NCI-H82 (cell line): ENCODE measurements at regions not wholly inside any gene's neighbourhood (a gene's known extent, or its start where the extent isn't known, plus 50 kb on each side); places are given as distances from the start of the nearest gene placed in this dataset.
A peak's percentile ranks its signal among the peaks of the same experiment; 100 is the strongest.

ENCODE experiments used
- DNase-seq: peaks from one replicate; lab custom pipeline; 2025; lab: John Stamatoyannopoulos, UW

DNA sequence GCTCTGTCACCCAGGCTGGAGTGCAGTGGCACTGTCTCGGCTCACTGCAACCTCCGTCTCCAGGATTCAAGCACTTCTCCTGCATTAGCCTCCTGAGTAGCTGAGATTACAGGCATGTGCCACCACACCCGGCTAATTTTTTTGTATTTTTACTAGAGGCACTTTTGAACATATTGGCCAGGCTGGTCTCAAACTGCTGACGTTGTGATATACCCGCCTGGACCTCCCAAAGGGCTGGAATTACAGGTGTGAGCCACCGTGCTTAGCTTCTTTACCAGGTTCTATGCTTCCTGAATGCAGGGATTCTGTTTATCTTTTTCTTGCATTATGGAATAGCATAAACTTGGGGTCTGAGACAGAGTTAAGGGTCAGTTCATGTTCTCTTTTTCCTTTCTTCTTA lies 317.9 kb upstream of the RBFOX1 start:
- DNase-seq, result no peak

DNA sequence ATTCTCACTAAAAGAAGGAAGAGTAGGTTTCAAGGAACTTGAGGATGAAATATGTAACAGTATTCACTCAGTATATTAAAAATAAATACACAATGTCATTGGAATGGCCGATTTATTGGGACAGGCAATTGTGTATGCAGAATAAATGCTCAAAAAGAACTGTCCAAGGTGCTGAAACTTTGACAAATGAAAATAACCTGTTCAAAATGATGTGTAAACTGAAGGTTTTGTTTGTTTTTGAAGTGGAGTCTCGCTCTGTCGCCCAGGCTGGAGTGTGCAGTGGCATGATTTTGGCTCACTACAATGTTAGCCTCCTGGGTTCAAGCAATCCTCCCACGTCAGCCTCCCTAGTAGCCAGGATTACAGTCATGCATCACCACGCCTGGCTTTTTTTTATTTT lies 318.7 kb upstream of the RBFOX1 start:
- no peak for DNase-seq

DNA sequence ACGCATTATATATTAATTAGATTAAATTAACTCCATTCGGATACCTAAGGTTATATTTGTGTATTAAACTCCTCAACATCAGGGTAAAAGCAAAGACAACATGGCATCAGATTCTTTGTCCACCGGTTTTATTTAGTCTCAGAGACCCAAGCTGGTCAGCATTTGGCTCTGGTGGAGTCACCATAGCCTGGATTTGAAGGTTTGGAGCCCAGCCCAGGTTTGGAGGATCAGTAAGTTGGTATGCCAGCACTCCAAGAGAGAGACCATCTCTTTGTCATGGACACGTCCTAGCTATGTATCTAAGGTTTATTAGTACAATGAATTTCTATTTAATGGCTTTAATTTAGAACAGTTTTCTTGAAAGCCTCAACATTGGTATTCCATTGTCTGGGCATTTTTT lies 328.4 kb upstream of the RBFOX1 start:
- no peak for DNase-seq

DNA sequence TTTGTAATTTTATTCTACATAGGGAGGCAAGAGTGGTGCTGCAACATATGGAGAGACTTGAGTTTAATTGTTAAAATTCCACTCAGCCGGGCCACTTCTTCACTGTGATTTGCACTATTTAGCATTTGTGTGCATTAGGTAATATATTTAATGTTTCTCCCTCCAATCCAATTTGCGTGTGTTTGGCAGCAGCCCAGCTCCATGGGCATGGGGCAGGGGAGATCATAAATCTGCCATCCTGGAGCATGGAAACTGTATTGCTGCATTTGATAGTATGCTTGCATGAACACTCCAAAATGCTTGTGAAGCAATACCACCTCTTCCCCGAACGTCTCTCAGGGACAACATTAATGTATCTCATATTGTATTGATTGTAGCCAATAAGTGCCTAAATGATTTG lies 339.1 kb upstream of the RBFOX1 start:
- peak; percentile 95 for DNase-seq

DNA sequence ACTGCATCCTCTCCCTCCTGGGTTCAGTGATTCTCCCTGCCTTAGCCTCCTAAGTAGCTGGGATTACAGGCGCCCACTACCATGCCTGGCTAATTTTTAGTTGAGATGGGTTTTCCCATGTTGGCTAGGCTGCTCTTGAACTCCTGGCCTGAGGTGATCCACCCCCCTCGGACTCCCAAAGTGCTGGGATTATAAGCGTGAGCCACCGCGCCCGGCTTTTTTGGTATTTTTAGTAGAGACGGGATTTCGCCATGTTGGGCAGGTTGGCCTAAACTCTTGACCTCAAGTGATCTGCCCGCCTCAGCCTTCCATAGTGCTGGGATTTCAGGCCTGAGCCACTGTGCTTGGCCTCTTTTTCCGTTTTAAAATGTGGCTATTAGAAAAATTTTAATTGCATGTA lies 343.8 kb upstream of the RBFOX1 start:
- no peak for DNase-seq

DNA sequence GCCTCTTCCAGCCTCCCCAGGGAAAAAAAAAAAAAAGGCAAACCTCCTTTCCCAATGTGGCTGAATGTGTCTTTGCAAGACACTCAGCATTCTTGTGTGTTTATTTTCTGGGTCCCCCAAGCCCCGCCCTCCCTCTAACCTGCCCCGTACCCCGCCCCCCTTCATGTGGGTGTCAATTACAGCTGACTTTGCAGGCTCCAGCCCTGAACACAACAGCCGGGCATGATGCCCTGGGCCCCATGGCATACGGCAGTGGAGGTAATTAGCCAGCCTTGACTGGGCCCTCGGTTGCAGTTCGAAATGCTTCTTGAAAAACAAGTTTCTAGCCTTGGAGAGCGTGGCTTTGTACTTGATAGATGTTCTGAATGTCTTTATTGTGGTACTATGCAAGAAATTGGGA lies 354.7 kb upstream of the RBFOX1 start:
- no peak for DNase-seq

DNA sequence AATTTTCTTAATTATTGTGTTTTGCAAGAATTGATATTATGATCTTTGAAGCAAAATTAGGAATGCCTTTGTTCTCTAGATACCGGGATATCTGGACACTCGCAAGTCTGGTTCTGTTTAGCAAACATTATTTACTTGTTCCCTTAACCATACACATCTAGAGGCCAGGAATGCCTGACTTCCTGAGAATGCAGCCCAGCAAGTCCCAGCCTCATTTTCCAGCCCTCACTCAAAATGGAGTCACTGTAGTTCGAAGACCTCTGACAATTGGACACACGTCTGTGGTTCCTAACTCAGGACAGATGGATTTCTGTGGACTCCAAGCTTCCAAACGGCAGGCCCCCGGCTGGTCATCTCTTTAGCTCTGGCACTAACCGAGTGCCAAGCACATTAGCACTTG lies 355.4 kb upstream of the RBFOX1 start:
- peak; percentile 64 for DNase-seq

DNA sequence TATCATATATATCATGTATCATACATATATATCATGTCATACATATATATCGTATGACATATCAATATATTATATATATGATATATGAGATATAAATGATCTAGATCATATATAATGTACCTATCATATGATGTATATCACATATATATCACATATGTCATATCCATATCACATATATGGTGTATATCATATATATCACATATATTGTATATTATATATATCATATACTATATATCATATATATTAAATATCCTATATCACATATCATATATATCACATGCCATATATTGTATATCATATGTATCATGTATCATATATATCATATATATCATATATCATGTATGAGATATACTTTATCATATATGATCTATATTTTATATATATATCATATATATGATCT lies 355.9 kb upstream of the RBFOX1 start:
- DNase-seq, result no peak

DNA sequence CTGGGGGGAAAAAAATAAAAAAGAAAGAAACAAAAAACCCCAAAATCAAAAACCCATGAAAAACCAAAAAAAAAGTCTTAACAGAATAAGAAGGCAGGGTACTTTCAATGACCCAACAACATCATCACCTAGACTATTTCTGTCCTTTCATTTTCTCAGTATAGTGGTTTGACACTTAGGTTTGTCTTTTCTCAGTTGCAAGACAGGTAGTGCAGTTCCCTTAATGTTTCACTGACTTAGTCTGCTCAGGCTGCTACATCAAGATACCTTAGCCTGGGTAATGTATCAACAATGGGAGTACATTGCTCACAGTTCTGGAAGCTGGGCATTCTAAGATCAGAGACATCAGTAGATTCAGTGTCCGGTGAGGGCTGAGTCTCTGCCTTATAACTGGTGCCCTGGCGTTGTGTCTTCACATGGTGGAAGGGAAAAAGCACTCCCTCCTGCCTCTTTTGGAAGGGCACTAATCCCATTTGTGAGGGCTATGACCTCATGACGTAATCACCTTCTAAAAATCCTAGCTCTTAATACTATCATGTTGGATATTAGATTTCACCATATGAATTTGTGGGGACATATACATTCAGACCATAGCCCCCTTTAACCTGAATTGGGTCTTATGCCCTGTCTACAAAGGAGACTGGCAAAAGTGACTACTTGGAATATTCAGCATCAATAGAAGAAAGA lies 362.3 kb upstream of the RBFOX1 start:
- DNase-seq, result peak; percentile 66

DNA sequence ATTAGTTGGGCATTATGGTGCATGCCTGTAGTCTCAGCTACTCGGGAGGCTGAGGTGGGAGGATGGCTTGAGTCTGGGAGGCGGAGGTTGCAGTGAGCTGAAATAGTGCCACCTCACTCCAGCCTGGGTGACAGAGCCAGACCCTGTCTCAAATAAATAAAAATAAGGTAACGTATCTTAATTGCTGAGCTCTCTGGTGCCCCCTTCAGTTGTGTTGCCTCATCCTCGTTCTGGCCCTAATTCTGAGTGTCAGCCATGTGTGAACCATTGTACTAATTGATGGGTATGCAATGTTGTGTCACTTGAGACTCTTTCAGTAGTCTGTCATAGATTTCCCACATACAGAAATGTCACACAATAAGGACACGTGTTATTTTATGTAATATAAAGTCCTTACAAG lies 363.1 kb upstream of the RBFOX1 start:
- DNase-seq, result peak; percentile 39

DNA sequence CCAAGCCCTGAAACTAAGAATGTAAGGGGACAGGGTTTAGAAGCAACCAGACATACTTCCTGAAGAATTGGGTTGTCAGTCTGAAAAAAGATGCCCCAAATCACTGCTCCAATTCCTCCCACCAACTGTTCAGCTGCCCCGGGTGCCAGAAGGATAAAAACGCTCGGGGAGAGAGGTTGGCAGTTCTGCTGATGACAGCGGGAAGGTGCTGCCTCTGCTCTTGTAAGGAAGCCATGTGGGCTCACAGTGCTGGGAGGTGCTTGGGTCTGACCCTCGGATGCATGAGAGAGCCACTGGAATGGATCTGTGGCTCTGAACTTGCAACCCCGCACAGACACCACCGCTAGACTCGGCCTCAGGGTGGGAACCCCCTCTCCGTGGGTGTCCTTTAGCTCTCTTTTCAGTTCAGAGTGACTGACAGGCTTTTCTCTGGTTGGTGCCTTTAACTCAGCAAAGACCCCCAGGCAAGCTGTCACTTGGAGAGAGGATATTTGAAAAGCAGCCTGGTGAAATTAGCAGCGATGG lies 364.8 kb upstream of the RBFOX1 start:
- DNase-seq, result peak; percentile 69

DNA sequence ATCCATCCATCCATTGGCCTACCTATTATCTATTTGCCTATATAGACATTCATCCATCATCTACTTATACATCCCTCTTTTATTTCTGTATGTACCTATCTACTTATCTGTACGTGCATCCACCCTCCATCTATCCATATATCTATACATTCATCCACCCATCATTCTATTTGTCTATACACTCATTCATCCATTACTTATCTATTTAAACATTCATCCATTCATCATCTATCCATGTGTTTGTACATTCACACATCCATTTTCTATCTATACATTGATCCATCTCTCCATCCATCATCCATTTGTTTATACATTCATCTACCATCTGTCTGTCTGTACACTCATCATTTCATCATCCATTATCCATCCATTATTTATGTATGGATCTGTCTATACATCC lies 365.7 kb upstream of the RBFOX1 start:
- no peak for DNase-seq

DNA sequence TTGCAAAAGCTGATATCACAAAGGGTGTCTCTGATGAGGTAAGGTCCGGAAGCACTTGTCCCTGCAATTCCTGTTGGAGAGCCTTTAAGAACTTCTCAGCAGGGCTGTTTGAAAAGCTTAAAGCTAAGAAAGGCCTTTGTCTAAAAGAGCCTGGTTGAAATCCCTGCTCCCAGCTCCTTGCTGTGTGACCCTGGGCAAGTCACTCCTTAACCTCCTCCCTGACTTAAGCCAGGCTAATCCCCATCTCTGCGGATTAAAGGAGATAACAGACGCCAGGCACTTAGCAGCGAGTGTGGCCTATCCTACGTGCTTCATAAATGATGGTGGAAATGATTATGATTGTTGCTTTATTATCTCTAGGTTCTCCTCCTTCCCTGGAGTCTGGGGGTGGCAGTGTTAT lies 368.0 kb upstream of the RBFOX1 start:
- DNase-seq, result peak; percentile 99

DNA sequence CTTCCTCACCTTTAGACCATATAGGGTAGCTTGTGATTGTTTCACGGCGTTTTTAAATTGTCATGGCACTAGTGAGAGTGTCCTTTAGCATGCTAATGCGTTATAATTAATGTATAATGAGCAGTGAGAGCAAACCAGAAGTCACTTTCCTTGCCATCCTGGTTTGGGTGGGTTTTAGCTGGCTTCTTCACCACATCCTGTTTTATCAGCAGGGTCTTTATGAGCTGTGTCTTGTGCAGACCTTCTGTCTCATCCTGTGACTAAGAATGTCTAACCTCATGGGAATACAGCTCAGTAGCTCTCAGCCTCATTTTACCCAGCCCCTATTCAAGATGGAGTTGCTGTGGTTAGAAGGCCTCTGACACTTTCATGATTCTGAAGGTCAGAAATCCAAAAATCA lies 370.9 kb upstream of the RBFOX1 start:
- no peak for DNase-seq

DNA sequence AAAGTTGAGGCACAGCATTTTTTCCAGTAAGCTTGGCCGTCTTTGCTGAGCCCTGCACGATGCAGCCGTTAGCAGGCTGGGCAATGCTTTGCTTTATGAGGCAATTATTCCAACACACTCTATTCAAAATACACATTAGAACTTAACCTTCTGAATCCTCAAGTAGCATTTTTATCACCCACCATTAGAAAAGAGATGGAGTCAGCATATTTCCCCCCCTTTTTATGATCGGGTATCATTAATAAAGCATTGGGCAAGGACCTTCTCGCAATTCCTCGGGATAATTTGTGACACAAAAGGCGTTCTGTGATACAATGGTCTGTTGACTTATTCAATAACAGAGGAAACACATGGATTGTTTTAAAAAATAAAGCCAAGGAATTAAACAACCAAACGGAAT lies 374.5 kb upstream of the RBFOX1 start:
- DNase-seq, result no peak

DNA sequence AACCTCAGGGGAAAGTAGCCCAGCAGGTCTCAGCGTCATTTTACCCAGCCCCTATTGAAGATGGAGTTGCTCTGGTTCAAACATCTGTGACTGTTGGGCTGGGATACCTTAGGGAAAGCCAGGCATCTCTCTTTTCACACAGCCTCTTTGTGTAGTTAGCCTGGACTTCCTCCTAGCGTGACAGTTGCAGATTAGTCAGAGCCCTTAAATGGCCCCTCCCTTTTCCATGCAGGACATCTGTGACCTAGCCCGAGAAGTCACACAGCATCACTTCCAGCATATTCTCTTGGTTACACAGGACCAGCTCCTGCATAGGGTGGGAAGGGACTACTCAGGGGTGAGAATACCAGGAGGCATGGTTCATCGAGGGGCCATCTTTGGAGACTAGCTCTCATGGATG lies 375.0 kb upstream of the RBFOX1 start:
- peak; percentile 81 for DNase-seq

DNA sequence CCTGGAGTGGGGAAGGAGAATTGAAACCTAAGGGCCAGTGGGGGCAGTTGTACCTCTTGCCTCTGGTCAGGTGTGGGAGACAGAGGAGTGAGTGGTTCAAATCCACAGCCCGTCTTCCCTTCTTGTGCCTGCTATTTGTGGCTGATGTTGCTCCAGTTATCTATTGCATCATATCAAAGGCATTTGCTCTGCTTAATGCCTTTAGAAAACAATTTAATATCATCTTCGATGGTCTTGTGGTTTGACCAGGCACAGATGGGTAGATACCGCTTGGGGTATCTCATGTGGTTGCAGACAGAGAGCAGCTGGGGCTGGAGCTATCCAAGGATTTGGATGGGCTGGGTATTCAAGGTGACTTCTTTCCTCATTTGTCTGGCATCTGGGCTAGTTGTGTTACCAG lies 376.1 kb upstream of the RBFOX1 start:
- peak; percentile 59 for DNase-seq

DNA sequence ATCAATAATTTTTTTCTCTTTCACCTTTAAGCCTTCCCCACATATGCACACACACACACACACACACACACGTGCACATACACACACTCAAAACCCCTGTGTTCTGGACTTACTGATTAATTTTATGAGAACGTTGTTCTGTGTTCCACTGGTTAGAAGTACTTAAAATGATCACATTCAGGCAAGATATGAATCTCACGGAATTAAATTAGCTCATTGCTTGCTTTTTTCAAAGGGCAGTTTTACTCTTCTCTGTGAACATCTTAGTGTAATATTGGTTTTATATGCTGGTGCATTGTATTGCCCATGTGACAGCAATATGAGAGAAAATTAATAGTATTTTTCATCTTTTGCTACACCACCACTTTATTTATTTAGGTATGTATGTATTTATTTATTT lies 377.3 kb upstream of the RBFOX1 start:
- no peak for DNase-seq

DNA sequence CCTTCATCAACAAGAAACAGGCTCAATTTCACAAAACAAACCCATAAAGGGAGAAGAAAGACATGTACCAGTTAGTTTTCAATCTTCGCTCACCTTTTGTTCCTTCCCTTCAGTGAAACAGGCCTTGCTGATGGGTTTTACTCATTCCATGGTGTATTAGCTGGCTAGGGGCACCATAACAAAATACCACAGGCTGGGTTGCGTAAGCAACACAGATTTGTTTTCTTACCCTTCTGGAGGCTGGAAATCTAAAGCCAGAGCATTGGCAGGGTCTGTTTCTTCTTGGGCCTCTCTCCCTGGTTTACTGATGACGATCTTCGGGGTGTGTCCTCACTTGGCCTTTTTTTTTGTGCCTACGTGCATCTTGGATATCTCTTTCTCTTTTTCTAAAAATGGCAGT lies 383.4 kb upstream of the RBFOX1 start:
- DNase-seq, result peak; percentile 45

DNA sequence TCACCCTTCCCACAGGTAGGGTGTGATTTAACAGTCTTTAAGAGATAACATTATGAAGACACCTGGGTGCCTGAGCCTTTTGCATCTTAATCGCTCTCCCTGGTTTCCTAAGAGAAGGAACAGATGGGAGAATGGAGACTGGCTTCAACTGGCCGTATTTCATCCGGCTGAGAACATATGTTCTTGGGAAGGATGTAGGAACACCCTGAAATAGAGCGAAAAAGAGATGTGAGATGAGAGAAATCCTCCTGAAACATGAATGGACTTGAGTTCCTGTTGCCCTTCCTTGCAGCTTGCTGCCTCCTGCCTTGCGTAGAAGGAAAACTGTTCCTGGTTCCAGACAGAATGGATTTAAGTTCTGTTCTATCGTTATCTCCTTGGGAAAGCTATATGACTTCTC lies 385.4 kb upstream of the RBFOX1 start:
- DNase-seq, result peak; percentile 98

DNA sequence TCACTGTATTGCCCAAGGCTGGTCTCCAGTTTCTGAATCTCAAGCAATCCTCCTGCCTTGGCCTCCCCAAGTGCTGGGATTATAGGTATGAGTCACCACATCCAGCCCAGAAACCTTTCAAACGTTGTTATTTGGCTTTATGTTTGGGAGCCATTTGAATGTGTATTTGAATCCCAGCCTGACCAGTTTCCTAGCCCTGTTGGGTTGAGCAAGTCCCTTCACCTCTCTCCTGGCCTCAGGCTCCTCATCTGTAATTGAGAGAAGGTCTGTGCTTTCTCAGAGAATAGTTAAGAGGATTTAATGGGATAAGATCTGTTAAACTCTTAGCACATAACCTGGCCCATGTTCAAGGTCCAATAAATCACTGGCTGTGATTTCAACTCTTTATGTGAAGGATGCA lies 385.8 kb upstream of the RBFOX1 start:
- DNase-seq, result peak; percentile 94

DNA sequence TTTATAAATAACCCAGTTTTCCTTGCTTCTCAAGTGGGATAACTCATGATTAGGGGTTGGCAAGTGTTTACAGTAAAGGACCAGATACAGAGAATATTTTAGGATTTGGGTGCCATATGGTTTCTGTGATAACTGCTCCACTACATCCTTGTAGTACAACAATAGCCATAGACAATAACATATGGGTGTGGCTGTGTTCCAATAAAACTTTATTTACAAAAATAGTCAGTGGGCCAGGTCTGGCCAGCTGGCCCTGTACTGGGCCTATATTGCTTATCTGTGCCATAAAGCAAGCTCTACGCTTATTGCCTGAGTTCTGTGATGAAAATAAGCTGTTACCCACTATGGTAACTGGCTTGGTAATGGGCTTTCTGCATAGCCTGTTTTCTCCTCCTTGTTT lies 386.5 kb upstream of the RBFOX1 start:
- peak; percentile 38 for DNase-seq

DNA sequence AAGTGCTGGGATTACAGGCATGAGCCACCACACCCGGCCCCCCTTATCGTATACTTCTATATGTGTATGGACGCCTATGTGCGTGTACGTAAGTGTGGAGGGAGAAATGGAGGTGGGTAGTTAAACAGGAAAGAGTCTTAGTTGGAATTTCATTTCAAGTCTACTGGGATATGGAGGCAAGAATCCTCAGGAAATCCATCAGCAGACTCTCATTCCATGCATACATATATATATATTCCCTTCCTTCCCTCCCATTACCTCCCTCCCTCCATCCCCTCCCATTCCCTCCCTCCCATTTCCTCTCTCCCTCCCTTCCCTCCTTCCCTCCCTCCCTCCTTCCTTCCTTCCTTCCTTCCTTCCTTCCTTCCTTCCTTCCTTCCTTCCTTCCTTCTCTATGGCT lies 391.7 kb upstream of the RBFOX1 start:
- DNase-seq, result no peak

DNA sequence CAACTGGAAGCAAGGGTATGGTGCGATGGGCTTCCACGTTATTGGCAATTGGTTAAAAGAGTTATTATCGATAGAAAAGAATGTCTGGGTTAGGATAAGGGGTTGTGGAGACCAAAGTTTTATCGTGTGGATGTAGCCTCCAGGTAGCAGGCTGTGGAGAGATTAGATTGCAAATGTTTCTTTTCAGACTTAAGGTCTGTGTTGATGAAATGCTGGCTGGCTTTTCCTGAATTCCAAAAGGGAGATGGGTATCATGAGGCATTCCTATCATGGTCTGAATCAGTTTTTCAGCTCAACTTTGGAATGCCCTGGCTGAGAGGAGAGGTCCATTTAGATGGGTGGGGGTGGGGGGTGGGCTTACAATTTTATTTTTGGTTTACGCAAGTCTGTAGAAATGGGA lies 395.0 kb upstream of the RBFOX1 start:
- no peak for DNase-seq
